HCT116 (cell line): ENCODE measurements at regions not wholly inside any gene's neighbourhood (a gene's known extent, or its start where the extent isn't known, plus 50 kb on each side); places are given as distances from the start of the nearest gene placed in this dataset.

Source experiments
- ATAC-seq: fragments of 200-7000 bp; cut with Tn5 transposase; 2 replicates; pipeline ENCODE4 v1.9.1; 2020; ENCODE audit warnings: mild to moderate bottlenecking, moderate library complexity
- BruUV-seq: library from RNA; stranded (reverse); fragments of 400-500 nt; replicated peaks from 2 replicates; lab custom pipeline; 2021; lab: Mats Ljungman, UMichigan
- CTCF ChIA-PET: fragments of 300-600 bp; sonication (Branson Sonifier 250); formaldehyde crosslinking; loops from one replicate; lab custom pipeline; 2021; ENCODE audit warnings: antibody characterized with exemption; lab: Charles Lee
- POLR2A ChIA-PET: fragments of 300-600, 350-600 bp; sonication (Branson Sonifier 250); formaldehyde crosslinking; loops from one replicate; lab custom pipeline; 2021; ENCODE audit warnings: antibody characterized with exemption; lab: Charles Lee
- RAD21 ChIA-PET, 2 experiments: fragments of 300-600 bp; sonication (Branson Sonifier 250); formaldehyde crosslinking; loops; one replicate each; lab custom pipeline; 2023; ENCODE audit warnings: low total read pairs in 2 of 2; ENCODE audit not compliant: uncharacterized antibody in 2 of 2, unreplicated experiment in 2 of 2, low non-redundant PET in 1 of 2; lab: Charles Lee
- DNase-seq: peaks from one replicate; pipeline ENCODE4 v3.0.0-alpha.2; 2010; ENCODE audit warnings: low read depth, low spot score
- H2AFZ ChIP-seq: fragments of 200-600 bp; shearing (Covaris generic), sonication (generic); 2 replicates; pipeline ENCODE4 v1.6.1; 2017; ENCODE audit warnings: low read depth, mixed run types, mixed read lengths, antibody characterized with exemption, low read length; ENCODE audit not compliant: poor library complexity, severe bottlenecking
- H3K27ac ChIP-seq: 2 replicates; pipeline ENCODE4 v1.5.1; 2012; ENCODE audit warnings: low read depth, low read length
- H3K27me3 ChIP-seq: fragments of 200-600 bp; sonication (generic); 2 replicates; pipeline ENCODE4 v1.6.1; 2016; ENCODE audit warnings: mixed run types, low read length, mixed read lengths; ENCODE audit not compliant: insufficient read depth
- H3K36me3 ChIP-seq, 2 experiments: fragments of 200-500 bp in 1 of 2; fragments of 200-600 bp in 1 of 2; sonication (Bioruptor generic) in 1 of 2; sonication (generic) in 1 of 2; 2 replicates each; pipeline versions ENCODE4 v1.5.1 to v1.6.1; 2014 to 2016; ENCODE audit warnings: low read length in 2 of 2, inconsistent platforms in 1 of 2, mixed read lengths in 1 of 2, mixed run types in 1 of 2; ENCODE audit not compliant: insufficient read depth in 2 of 2, control insufficient read depth in 1 of 2
- H3K4me1 ChIP-seq, 2 experiments: fragments of 200-600 bp in 1 of 2; sonication (generic) in 1 of 2; 2 replicates each; pipeline versions ENCODE4 v1.5.1 to v1.6.1; 2012 to 2017; ENCODE audit warnings: low read length in 2 of 2, inconsistent platforms in 1 of 2, mild to moderate bottlenecking in 1 of 2, mixed read lengths in 1 of 2, mixed run types in 1 of 2, moderate library complexity in 1 of 2; ENCODE audit not compliant: insufficient read depth in 2 of 2, control insufficient read depth in 1 of 2
- H3K4me2 ChIP-seq: fragments of 200-600 bp; sonication (generic); 2 replicates; pipeline ENCODE4 v1.6.1; 2017; ENCODE audit warnings: mixed run types, low read length, mixed read lengths
- H3K4me3 ChIP-seq, 2 experiments: fragments of 200-600 bp in 1 of 2; sonication (generic) in 1 of 2; replicated peaks in 1 of 2; 2 replicates each; pipeline ENCODE4 v1.5.1; 2011 to 2016; ENCODE audit warnings: low read length in 2 of 2, control low read depth in 1 of 2, low read depth in 1 of 2, mild to moderate bottlenecking in 1 of 2, mixed read lengths in 1 of 2, mixed run types in 1 of 2
- H3K79me2 ChIP-seq: fragments of 200-600 bp; sonication (generic); 2 replicates; pipeline ENCODE4 v1.6.1; 2017; ENCODE audit warnings: mild to moderate bottlenecking, mixed run types, low read length, moderate library complexity, mixed read lengths; ENCODE audit not compliant: insufficient read depth
- H3K9ac ChIP-seq: fragments of 200-600 bp; sonication (generic); 2 replicates; pipeline ENCODE4 v1.6.1; 2016; ENCODE audit warnings: low read length, mixed read lengths
- H3K9me2 ChIP-seq: fragments of 200-600 bp; sonication (generic), shearing (Covaris generic); 2 replicates; pipeline ENCODE4 v1.6.1; 2017; ENCODE audit warnings: mixed run types, mild to moderate bottlenecking, moderate library complexity; ENCODE audit not compliant: insufficient read depth
- H3K9me3 ChIP-seq, 2 experiments: fragments of 200-500 bp in 1 of 2; fragments of 200-600 bp in 1 of 2; sonication (Bioruptor generic) in 1 of 2; sonication (generic) in 1 of 2; 2 replicates each; pipeline ENCODE4 v1.6.1; 2014 to 2017; ENCODE audit warnings: low read length in 2 of 2, mixed read lengths in 2 of 2, inconsistent platforms in 1 of 2, low read depth in 1 of 2, mild to moderate bottlenecking in 1 of 2, mixed run types in 1 of 2, moderate library complexity in 1 of 2; ENCODE audit not compliant: control insufficient read depth in 1 of 2, insufficient read depth in 1 of 2
- H4K20me1 ChIP-seq: fragments of 200-600 bp; sonication (generic), shearing (Covaris generic); 2 replicates; pipeline ENCODE4 v1.6.1; 2017; ENCODE audit warnings: mixed run types, mild to moderate bottlenecking, moderate library complexity; ENCODE audit not compliant: insufficient read depth
- EZH2phosphoT487 ChIP-seq: fragments of 200-600 bp; IDR thresholded peaks from 2 replicates; pipeline ENCODE4 v1.6.1; 2018; ENCODE audit warnings: antibody characterized with exemption, borderline replicate concordance
- FOSL1 ChIP-seq: IDR thresholded peaks from 2 replicates; pipeline ENCODE4 v1.6.1; 2012; ENCODE audit warnings: low read depth
- JUND ChIP-seq: IDR thresholded peaks from 2 replicates; pipeline ENCODE4 v1.6.1; 2012
- POLR2A ChIP-seq: IDR thresholded peaks from 2 replicates; pipeline ENCODE4 v1.7.0; 2011; ENCODE audit warnings: borderline replicate concordance; ENCODE audit not compliant: insufficient read depth, insufficient read length; ENCODE audit errors: extremely low read depth
- POLR2AphosphoS5 ChIP-seq: IDR thresholded peaks from 2 replicates; pipeline ENCODE4 v1.6.1; 2011; ENCODE audit warnings: mild to moderate bottlenecking, low read depth, low read length, moderate library complexity
- YY1 ChIP-seq: IDR thresholded peaks from 2 replicates; pipeline ENCODE4 v1.6.1; 2011; ENCODE audit warnings: low read length, low read depth, moderate library complexity, mild to moderate bottlenecking; ENCODE audit not compliant: insufficient replicate concordance; ENCODE audit errors: extremely low read depth
- ZFX ChIP-seq: fragments of 450-650 bp; IDR thresholded peaks from 2 replicates; pipeline ENCODE4 v1.6.1; 2017
- intact Hi-C: fragments of 100-400 bp; cut with micrococcal nuclease; formaldehyde crosslinking; loops from 2 replicates; pipeline ENCODE4 v1.10.0; 2022
- TF ChIP-seq, protein P1 (sequence below): IDR thresholded peaks from 2 replicates; pipeline ENCODE4 v1.6.1; 2012
- TF ChIP-seq, protein P2 (sequence below): IDR thresholded peaks from 2 replicates; pipeline ENCODE4 v1.6.1; 2012

DNA sequence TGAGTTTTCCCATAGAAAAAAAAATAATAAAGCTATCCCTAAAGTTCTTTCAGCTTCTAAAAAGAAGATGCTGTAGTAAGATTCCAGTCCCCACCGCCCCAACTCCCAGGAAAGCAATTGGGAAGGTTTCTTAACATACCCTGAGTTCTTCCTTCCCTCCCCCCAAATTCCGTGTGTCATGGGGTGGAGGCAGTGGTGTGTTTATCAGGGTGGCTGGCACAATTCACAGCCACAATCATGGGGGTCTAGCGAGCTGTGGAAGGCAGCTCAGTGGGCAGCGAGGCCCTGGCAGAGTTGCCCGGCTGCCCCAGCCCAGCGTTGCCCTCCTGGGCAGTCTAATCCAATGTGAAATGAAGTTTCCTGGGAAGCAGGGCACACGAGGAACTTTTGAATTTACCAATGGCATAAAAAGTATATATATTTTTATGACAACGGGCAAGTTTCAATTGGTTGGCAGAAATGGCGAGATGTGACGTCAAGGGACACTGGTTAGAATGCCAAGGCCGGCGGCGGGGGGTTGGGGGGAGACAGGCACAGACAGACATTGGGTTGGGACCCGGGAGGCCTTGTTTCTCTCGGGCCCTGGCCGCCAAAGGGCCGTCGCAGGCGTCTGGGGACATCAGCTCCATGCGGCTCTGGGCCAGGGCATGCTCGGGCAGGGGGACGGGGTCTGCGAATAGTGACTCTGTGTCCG lies 80.7 kb upstream of the PPARA start (continued):
- TF ChIP-seq FOSL1 (no peak), YY1 (no peak)
- TF ChIP-seq, protein P1, sequence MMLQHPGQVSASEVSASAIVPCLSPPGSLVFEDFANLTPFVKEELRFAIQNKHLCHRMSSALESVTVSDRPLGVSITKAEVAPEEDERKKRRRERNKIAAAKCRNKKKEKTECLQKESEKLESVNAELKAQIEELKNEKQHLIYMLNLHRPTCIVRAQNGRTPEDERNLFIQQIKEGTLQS: no peak
- TF ChIP-seq, all 23 proteins: peak for 5

DNA sequence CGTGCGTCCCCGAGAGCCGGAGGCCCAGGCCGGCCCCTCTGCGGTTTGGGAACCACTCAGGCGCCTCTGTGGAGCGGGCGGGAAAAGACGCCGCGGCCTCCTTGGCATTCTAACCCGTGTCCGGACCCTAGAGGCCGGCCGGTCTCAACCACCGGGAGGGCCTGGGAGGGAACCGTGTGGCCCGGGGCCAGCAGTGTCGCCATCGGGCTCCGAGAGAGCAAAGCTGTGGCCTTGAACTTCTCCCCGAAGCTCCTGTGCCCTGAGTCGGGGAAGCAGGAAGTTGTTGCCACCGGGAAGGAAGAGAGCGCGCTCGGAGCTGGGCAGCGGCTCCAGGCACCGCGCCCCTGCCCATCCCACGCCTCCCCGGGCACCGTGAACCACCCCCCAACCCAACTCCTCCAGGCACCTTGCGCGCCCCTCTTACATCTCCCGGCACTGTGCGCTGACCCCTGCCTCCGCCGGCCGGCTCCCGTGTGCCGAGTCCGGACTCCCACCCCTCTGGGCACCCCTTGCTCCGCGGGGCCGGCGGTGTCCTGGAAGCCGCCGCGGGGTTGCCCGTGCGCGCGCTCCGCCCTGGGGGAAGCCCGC lies 80.0 kb upstream of the PPARA start:
- peaks cover 89% of the 10 kb centered on the region for H3K79me2 ChIP-seq
- no peaks in the 10 kb centered on the region for H3K27me3 ChIP-seq
- H3K4me3 ChIP-seq: peak overlapping the region; percentile 74 to 81
- TF ChIP-seq EZH2phosphoT487: no peak
- TF ChIP-seq POLR2AphosphoS5: peak; percentile 27
- TF ChIP-seq JUND: no peak
- TF ChIP-seq ZFX: peak; percentile 92
- TF ChIP-seq, protein P2, sequence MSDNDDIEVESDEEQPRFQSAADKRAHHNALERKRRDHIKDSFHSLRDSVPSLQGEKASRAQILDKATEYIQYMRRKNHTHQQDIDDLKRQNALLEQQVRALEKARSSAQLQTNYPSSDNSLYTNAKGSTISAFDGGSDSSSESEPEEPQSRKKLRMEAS: 0 out of 2 replicates have a peak, but pooled peaks have one; percentile 3
- TF ChIP-seq POLR2A: peak; percentile 44
- intact Hi-C loops: loop anchor here (2.0 kb wide), 1 partner anchor 64 kb away; no protein-coding TSS in a partner anchor
- ChIA-PET RAD21 (no interaction called here), POLR2A (interaction anchor here (1.4 to 2.7 kb wide), 5 partner anchors 10 to 64 kb away, joined by 6 to 9 read pairs (median 9); no protein-coding TSS in a partner anchor), CTCF (interaction anchor here (2.1 kb wide), 1 partner anchor 64 kb away, joined by 13 read pairs; no protein-coding TSS in a partner anchor)
- peaks cover 25 to 62% of the 10 kb centered on the region in 2 experiments for H3K4me1 ChIP-seq
- peaks cover 4 to 27% of the 10 kb centered on the region in 2 experiments; a peak in 3 of 4 replicates for H3K36me3 ChIP-seq
- no peaks in the 10 kb centered on the region for H4K20me1 ChIP-seq
- no peaks in the 10 kb centered on the region for H3K9me3 ChIP-seq
- peak overlapping the region; percentile 90 for H3K4me2 ChIP-seq
- H2AFZ ChIP-seq: no peak overlapping the region
- ATAC-seq (peak; percentile 30), DNase-seq (no peak)
- H3K27ac ChIP-seq: peak overlapping the region; percentile 100
- no peaks in the 10 kb centered on the region for H3K9me2 ChIP-seq
- H3K9ac ChIP-seq: peak overlapping the region; percentile 83
- BruUV-seq: TSS peak; percentile 30
